ENCODE measurements at regions not wholly inside any gene's neighbourhood (a gene's known extent, or its start where the extent isn't known, plus 50 kb on each side); places are given as distances from the start of the nearest gene placed in this dataset.
"Not testable (repeated sequence)": the region's sequence is repeated elsewhere in the genome, so short reads cannot be mapped to it uniquely, and the experiment has no call there.

- H3K4me3 ChIP-seq: no peak overlapping the region
- intact Hi-C loops (cut with DNase I): no loop called here
- no peak for ATAC-seq
Observed at GRCh38 chrX:111581086-111581485, 69.6 kb downstream of the SERTM2 start.

GRCh38 chrX:111585337-111585736, 73.9 kb downstream of the SERTM2 start:
- no peak overlapping the region for H3K27ac ChIP-seq
- H3K36me3 ChIP-seq: no peaks in the 10 kb centered on the region
- ATAC-seq (no peak), DNase-seq (no peak)
- H3K27me3 ChIP-seq: peaks cover 0 to 17% (median 0%) of the 10 kb centered on the region in 7 donors
- H3K4me1 ChIP-seq: no peaks in the 10 kb centered on the region
- no peaks in the 10 kb centered on the region for H3K9me3 ChIP-seq
- TF ChIP-seq CTCF (IDR thresholded peaks at IDR 0.05): no peak
- 19 to 20% methylated on average over 2 of the region's 2 CpGs for WGBS, 2 donors
- H3K4me3 ChIP-seq: no peak overlapping the region
- intact Hi-C loops (cut with DNase I): no loop called here

More at GRCh38 chrX:111581086-111581485, 69.6 kb downstream of the SERTM2 start:
- DNase-seq: no peak
- Histone ChIP-seq H3K27ac (no peak overlapping the region), H3K27me3 (peaks cover 0 to 17% (median 0%) of the 10 kb centered on the region in 7 donors), H3K4me1 (no peaks in the 10 kb centered on the region), H3K9me3 (no peaks in the 10 kb centered on the region), H3K36me3 (no peaks in the 10 kb centered on the region)
- WGBS, 2 donors: 93 to 100% methylated on average over 2 of the region's 2 CpGs
- TF ChIP-seq CTCF (IDR thresholded peaks at IDR 0.05): no peak

- whole genome bisulfite sequencing, 2 donors: 93 to 95% methylated on average over 11 to 21 of the region's 28 CpGs
- DNase-seq; intact Hi-C loops (cut with DNase I): not testable (repeated sequence)
Observed at GRCh38 chrX:111594348-111594877, 83.0 kb downstream of the SERTM2 start.

GRCh38 chrX:111597967-111598366, 83.0 kb upstream of the ALG13 start:
- no peaks in the 10 kb centered on the region for H3K9me3 ChIP-seq
- no peak overlapping the region for H3K4me3 ChIP-seq
- ATAC-seq (no peak), DNase-seq (no peak)
- 62 to 63% methylated on average over 2 of the region's 2 CpGs for WGBS, 2 donors
- H3K4me1 ChIP-seq: no peaks in the 10 kb centered on the region
- no peak overlapping the region for H3K27ac ChIP-seq
- intact Hi-C loops (cut with DNase I): no loop called here
- TF ChIP-seq CTCF (IDR thresholded peaks at IDR 0.05): no peak
- H3K27me3 ChIP-seq: peaks cover 0 to 24% (median 0%) of the 10 kb centered on the region in 7 donors
- no peaks in the 10 kb centered on the region for H3K36me3 ChIP-seq

More at GRCh38 chrX:111594348-111594877, 83.0 kb downstream of the SERTM2 start:
- H3K9me3 ChIP-seq, ATAC-seq, H3K36me3 ChIP-seq, H3K27ac ChIP-seq, H3K4me1 ChIP-seq, H3K4me3 ChIP-seq, H3K27me3 ChIP-seq: not testable (repeated sequence)

- H3K4me3 ChIP-seq: no peak overlapping the region
- H3K36me3 ChIP-seq: no peaks in the 10 kb centered on the region
- no peak for ATAC-seq
- intact Hi-C loops (cut with DNase I): no loop called here
- WGBS, 2 donors: 90 to 94% methylated on average over 3 of the region's 3 CpGs
- no peak overlapping the region for H3K27ac ChIP-seq
- no peaks in the 10 kb centered on the region for H3K9me3 ChIP-seq
- TF ChIP-seq CTCF (IDR thresholded peaks at IDR 0.05): no peak
- H3K4me1 ChIP-seq: no peaks in the 10 kb centered on the region
- H3K27me3 ChIP-seq: peaks cover 0 to 62% (median 0%) of the 10 kb centered on the region in 7 donors
- no peak for DNase-seq
Observed at GRCh38 chrX:111608724-111609123, 72.2 kb upstream of the ALG13 start.
